Adrenal gland (tissue), 5 donors: ENCODE measurements at regions not wholly inside any gene's neighbourhood (a gene's known extent, or its start where the extent isn't known, plus 50 kb on each side); places are given as distances from the start of the nearest gene placed in this dataset.

Experiments used
- POLR2A ChIP-seq, 2 donors: fragments of 450-650 bp; IDR thresholded peaks; one replicate each; pipeline ENCODE4 v1.6.1; 2017; ENCODE audit warnings: antibody characterized with exemption in 2 of 2, mild to moderate bottlenecking in 2 of 2, moderate library complexity in 1 of 2
- TF ChIP-seq, protein P1 (sequence below), 6 experiments: fragments of 450-650 bp in 4 of 6; fragments of 200-600 bp in 2 of 6; sonication (generic) in 1 of 6; IDR thresholded peaks; 1 replicate in 5 of 6; 2 replicates in 1 of 6; pipeline versions ENCODE4 v1.5.1 to v1.8.0; 2016 to 2021; ENCODE audit warnings: antibody characterized with exemption in 6 of 6, mild to moderate bottlenecking in 2 of 6, moderate library complexity in 1 of 6
- donor health status: DM: no; HTN: no; CAD: no.

DNA sequence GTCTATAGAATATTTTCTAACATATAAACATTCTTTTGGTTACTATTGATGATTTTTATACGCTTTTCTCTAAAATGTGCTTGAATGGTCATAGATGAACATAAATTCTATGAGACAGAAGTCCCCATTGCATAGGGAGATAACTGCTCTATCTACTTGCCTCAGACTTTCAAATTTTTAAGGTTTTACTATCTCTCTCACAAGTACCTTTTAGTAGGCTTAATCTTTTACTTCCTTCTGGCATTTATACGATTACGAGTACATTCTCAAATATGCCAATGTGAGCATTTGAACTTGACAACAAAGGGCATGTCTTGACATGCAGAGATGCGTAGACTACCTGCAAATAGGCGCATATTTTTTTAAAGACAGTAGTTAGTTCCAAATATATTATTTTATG lies 935.9 kb upstream of the LRATD1 start:
- TF ChIP-seq, protein P1, sequence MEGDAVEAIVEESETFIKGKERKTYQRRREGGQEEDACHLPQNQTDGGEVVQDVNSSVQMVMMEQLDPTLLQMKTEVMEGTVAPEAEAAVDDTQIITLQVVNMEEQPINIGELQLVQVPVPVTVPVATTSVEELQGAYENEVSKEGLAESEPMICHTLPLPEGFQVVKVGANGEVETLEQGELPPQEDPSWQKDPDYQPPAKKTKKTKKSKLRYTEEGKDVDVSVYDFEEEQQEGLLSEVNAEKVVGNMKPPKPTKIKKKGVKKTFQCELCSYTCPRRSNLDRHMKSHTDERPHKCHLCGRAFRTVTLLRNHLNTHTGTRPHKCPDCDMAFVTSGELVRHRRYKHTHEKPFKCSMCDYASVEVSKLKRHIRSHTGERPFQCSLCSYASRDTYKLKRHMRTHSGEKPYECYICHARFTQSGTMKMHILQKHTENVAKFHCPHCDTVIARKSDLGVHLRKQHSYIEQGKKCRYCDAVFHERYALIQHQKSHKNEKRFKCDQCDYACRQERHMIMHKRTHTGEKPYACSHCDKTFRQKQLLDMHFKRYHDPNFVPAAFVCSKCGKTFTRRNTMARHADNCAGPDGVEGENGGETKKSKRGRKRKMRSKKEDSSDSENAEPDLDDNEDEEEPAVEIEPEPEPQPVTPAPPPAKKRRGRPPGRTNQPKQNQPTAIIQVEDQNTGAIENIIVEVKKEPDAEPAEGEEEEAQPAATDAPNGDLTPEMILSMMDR (IDR thresholded peaks at IDR 0.05), result no peak
- no peak for TF ChIP-seq POLR2A (IDR thresholded peaks at IDR 0.05)
